GM11168 (cell line): ENCODE measurements at regions not wholly inside any gene's neighbourhood (a gene's known extent, or its start where the extent isn't known, plus 50 kb on each side); places are given as distances from the start of the nearest gene placed in this dataset.
"Not testable (repeated sequence)": the region's sequence is repeated elsewhere in the genome, so short reads cannot be mapped to it uniquely, and the experiment has no call there.

ENCODE experiments used
- in situ Hi-C: fragments of 300-500 bp; cut with MboI; formaldehyde crosslinking; loops from one replicate; pipeline ENCODE4 v1.12.0; 2022; ENCODE audit warnings: low sequenced_read_pairs; ENCODE audit not compliant: unreplicated experiment

DNA sequence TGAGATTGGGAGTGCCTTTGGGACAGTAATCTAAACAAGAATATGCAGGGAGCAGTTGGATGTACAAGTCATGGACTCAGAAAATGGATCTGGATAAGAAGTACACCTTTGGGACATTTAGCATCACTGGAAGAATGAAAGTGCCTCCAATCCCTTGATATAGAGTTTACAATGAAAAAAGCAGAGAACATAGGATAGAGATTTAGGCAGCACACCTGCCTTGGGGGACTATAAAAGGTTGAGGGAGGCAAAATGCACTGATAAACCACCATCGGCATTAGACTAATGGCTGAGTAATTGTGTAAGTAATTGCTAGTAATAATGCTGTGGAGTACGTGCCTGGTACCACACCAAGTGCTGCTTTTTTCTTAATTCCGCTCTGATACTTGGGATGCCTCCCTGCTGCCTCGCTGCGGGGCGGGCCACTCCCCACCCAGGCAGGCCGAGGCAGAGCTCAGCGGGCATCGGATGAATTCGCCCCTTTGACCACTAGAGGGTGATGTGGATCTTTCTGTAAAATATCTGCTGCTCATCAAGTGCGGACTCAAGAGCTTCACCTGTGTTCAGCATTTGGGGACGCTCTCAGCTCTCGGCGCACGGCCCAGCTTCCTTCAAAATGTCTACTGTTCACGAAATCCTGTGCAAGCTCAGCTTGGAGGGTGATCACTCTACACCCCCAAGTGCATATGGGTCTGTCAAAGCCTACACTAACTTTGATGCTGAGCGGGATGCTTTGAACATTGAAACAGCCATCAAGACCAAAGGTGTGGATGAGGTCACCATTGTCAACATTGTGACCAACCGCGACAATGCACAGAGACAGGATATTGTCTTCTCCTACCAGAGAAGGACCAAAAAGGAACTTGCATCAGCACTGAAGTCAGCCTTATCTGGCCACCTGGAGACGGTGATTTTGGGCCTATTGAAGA is 99.9 kb downstream of the ANKRD18B start:
- in situ Hi-C loops = loop anchor here (5.0 kb wide), 1 partner anchor 98 kb away; no protein-coding TSS in a partner anchor

DNA sequence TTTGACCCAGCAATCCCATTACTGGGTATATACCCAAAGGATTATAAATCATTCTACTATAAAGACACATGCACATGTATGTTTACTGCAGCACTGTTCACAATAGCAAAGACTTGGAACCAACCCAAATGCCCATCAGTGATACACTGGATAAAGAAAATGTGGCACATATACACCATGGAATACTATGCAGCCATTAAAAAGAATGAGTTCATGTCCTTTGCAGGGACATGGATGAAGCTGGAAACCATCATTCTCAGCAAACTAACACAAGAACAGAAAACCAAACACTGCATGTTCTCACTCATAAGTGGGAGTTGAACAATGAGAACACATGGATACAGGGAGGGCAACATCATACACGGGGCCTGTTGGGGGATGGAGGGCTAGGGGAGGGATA is 104.3 kb downstream of the ANKRD18B start:
- in situ Hi-C loops = not testable (repeated sequence)

DNA sequence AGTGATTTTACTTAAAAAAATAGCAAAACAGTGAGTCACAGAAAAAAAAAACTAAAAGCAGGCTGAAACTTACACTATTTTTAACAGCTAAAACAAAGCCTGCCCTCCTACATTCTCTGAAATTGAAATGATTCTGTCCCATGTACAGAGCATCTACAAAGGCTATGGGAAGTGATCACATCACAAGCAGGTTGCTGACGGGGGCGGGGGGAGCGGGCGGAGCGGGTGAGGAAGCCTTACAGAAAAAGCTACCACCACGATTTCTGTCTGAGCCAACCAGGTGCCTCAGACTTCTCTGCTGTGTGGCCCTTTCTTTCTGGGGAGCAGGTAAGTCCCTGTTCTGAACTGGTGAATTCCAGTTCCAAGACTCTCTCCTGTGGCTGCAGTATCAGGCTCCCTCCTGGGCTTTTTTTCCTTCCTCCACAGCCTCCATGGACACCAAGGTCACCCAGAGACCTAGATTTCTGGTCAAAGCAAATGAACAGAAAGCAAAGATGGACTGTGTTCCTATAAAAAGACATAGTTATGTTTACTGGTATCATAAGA is 104.9 kb downstream of the ANKRD18B start:
- in situ Hi-C loops = no loop called here

DNA sequence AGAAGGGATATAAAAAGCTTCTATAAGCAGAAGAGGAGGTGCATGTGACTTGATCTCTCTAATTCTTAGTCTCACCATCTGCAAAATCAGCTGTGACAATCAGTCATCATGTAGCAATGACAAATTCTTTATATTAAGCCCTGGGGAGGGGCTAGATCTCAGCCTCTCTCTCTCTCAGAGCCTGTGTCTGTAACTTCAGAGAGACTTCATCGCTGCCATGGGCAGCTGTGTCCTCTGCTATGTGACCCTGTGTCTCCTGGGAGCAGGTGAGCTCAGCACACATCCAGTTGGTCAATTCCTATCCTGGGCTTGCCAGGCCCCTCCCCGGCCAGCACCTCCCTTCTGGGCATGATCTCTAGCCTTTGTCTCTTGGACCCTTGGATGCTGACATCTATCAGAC is 109.6 kb downstream of the ANKRD18B start:
- in situ Hi-C loops = no loop called here

DNA sequence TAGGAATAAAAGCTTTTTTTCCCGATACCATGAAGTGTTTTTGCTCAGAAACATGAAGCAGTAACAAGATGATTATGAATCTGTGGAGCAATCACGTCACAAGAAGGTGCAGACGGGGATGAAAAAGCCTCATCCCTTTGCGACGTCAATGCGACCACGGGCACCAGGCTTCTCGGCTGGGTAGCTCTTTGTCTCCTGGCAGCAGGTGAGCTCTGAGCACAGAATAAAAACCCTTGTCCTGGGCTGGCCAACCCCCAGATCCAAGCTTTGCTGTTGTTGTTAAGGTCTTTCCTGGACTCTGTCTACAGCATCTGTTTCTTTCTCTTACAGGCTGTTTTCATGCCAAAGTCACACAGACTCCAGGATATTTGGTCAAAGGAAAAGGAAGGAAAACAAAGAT is 113.8 kb downstream of the ANKRD18B start:
- in situ Hi-C loops = no loop called here

DNA sequence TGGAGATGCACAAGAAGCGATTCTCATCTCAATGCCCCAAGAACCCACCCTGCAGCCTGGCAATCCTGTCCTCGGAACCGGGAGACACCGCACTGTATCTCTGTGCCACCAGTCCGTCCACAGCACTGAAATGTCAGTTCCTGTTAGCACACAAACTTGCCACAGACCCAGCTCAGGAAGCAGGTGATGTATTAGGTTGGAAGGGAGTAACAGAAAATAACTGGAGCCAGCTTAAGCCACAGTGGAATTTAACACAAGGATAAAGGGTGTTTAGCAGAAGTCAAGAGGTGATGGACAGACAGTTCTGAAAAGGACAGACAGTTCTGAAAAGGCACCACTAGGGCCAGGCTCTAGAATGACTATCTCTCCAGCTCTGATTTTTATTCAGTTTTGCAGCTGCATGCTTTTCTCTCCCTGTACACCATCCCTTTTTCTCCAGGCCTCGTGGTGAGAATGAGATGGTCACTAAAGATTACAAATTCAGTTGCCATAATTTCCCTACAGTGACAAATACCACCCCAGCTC is 114.4 kb downstream of the ANKRD18B start:
- in situ Hi-C loops = no loop called here

DNA sequence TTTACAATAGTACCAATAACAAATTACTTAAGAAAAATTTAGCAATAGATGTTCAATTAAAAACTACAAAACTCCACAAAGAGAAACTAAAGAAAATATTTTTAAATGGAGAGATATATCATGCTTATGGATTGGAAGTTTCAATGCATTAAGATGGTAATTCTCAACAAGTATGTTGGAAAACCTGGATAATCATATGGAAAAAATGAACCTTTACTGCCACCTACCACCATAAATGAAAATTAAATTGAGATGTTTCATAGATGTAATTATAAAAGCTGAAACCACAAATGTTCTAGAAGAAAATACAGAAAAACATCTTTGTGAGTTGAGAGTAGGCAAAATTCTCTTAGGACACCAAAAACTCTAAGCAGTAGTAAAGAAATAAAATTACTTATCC is 121.7 kb downstream of the ANKRD18B start:
- in situ Hi-C loops = no loop called here

DNA sequence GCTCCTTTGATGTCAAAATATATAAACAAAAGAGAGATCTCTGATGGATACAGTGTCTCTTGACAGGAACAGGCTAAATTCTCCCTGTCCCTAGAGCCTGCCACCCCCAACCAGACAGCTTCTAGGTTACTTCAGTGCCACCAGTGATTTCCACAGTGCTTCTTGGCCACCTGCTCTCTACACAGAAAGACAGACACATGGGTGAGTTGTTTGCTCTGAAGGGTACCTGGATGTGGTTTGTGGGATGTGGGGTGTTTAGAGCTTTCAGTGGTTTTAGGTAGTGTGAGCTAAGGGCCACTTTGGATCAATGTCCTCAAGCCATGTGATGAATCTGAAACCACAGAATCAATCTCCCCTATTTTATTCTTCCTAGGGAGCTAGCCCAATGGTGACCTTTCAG is 125.4 kb downstream of the ANKRD18B start:
- in situ Hi-C loops = no loop called here

DNA sequence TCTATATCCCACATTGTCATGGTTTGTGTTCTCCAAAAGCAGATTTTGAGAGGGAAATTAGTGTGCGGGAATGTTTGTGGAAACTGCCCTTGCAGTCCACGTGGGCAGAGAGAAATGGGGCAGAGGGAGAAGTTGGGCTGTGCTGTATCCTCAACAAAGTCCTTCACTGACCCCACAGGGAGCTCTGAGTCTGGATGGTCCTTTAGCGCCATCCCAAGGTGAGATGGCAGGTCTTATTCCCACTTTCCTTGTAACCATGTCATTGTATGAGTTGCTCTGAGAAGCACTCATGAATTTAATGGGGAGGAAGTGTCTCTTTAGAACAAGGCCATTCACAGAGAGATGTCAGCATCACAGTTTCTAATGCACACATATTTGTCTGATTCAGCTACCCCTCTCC is 127.1 kb downstream of the ANKRD18B start:
- in situ Hi-C loops = no loop called here

DNA sequence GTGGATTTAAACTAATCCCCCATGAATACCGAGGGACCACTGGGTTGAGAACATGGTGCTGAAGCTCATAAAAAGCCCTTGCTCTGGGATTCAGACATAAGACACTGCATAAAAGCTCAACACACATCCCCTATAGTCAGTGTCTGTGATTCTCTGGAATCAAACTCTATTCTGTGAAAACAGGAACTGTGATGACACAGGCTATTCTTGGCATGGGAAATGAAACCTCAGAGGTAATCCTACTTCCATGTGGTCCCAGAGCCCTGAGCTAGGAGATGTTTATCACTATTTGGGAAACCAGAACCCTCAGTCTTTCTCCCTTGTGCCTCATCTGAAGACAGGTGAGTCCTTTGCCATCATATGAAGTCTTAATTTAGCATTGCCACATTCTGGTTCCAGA is 135.4 kb upstream of the PRSS3 start:
- in situ Hi-C loops = no loop called here

DNA sequence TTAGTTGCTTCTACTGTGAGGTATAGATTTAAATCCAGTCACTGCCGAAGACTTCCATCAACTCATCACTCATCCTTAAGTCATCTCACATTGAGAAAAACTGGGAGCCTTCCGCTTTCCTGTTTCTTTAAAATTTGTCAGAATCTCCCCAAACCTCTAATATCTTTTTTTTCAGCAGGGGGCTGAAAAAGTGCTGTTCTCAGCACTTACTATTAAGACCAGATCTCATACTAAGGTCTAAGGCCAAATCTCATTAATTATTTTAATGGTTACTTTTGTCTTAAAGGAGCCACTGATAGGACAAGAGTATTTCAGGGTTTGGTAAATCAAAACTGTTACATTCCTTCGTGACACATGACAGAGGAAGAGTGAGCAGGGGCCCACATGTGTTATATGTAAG is 134.6 kb upstream of the PRSS3 start:
- in situ Hi-C loops = no loop called here

DNA sequence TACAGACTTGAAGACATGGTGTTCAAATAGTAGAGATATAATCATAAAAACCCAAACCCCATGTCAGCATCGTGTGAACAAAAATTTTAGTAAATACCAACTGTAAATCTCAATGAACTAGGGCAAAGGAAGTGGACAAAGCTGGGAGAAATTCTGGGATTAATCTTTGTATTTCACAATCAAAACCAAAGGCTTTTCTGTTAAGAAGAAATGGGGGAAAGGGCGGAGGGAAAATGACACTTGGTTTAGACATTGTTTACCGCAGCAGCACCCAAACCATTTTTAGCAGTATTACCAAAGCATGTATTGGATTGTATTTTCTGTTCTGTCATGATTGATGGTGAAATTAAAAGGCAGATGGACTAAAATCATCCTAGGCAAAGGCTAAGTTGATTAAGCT is 134.2 kb upstream of the PRSS3 start:
- in situ Hi-C loops = no loop called here

DNA sequence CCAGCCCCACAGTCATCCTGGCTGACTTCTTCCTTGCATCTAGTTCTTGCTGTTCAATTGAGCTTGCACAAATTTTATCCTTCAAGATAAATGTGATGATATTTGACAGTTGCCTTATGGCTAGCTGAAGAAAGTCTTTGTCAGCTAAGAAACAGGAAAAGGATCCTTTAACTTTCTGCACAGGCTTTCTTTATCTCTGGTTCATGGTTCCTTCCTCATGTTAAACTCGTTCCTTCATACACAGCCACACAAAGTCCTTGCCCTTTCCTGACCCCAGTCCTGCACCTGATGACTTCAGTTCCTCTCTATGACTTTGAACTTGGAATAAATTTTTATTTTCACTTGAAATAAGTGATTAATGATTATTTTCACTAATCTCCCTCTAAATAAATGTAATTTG is 132.5 kb upstream of the PRSS3 start:
- in situ Hi-C loops = no loop called here

DNA sequence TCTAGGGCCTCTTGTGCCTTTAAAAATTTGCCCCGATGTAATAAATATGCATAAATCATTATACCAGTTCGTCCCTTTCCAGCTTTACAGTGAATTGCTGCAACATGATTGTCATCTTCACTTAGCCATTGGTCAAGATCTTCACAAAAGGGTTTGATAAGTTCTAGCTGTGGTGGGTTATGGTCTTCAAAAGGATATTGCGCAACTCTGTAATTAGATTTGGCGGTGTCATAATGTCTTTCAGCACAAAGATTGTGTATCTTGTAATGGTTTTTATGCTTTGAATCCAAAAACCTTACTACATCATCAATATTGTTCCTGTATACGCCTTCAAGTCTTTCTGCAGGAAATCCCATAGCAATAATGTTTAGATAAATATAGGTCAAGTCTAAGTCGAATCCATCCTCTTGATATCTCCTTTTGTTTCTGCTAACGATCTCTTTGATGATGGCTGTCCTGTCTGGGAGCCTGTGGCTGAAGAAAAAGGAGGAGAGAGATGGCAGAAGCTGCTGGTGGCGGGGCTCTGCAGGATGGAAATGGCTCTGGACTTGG is 119.1 kb upstream of the PRSS3 start:
- in situ Hi-C loops = not testable (repeated sequence)

DNA sequence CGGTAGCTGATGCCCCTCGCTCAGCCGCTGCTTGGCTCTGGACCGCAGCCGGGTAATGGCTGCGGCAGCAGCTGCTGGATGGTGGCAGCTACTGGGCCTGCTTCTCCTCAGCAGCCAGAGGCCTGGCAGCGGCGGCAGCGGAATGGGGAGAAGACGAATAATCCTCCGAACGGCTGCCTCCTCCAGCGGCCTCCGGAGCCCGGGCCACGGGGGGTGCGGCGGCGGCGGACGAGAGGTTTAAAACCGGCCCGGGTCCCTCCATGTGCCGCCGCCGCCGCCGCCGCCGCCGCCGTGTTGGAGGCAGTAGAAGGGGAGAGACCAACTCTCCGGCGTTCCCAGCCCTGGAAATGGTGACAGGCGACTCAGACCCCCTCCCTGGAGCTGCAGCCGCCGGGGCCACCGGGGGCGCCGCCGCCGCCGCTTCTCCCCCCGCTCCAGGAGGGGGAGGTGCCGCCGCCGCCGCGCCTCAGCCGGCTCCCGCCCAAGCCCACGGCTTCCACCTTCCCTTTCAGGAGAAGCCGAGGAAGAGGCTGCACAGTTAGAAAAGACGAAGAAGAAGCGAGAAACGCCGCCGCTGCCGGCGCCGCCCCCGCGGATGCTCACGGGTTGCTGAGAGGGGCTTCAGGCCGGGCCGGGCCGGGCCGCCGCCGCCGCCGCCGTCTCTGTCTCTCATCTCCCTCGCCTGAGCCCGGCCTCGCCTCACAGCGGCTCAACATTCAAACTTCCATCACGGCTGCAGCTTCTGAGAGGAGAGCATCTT is 118.4 kb upstream of the PRSS3 start:
- in situ Hi-C loops = no loop called here

DNA sequence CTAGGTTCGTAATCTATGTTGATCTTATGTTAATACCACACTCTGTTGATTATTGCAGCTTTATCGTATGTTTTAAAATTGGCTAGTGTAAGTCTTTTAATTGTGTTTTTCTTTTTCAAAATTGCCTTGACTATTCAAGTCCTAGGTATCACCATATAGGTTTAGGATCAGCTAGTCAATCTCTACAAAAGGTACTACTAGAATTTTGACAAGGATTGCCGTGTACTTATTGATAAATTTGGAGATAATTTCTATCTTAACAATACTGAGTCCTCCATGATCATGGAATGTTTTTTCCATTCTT is 117.9 kb upstream of the PRSS3 start:
- in situ Hi-C loops = no loop called here

DNA sequence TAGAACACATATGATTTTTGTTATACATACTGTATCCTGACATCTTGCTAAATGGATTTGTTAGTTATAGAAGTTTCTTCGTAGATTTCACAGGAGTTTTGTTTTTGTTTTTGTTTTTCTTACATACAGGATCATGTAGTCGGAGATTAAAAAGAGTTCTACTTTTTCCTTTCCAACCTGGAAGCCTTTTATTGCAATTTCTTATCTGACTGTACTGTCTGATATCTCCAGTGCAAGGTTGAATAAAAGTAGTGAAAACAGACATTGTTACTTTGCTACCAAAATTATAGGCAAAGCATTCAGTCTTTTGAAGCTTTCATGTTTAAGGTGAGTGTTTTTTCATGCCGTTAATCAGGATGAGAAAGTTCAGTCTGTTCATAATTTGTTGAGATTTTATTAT is 117.4 kb upstream of the PRSS3 start:
- in situ Hi-C loops = no loop called here

DNA sequence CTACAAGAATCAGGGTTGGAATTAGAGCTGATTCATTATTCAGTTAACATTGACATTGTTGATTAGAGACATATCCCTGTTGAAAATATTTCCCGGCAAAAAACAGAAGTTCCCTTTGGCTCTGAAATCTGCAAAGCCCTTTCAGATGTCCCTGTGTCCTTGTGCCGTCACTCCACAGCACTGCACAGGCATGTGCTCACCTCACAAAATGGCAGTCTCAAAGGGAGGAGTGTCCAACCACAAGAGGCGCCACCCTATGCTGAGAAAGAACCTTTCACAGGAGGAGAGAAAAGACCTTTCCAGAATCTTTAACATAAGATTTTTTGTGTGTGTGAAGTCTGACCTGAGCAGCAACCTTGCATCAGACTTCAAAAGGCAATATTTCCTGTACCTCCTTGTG is 112.8 kb upstream of the PRSS3 start:
- in situ Hi-C loops = no loop called here

DNA sequence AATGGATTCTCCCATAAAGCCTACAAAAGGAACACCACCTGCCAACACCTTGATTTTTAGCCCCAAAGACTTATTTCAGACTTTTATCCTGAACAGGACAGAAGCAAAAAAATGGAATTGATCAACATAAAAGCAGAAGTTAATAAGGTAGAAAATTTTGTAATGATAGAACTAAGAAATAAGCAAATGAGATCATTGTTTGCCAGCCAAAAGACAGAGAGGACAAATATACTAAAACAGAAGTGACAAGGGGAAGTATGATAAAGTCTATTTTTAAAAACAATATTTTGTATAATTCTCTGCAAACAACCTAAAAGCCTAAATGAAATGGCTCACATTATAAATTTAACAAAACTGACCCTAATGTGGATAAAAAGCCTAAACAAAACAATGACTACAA is 110.5 kb upstream of the PRSS3 start:
- in situ Hi-C loops = no loop called here

DNA sequence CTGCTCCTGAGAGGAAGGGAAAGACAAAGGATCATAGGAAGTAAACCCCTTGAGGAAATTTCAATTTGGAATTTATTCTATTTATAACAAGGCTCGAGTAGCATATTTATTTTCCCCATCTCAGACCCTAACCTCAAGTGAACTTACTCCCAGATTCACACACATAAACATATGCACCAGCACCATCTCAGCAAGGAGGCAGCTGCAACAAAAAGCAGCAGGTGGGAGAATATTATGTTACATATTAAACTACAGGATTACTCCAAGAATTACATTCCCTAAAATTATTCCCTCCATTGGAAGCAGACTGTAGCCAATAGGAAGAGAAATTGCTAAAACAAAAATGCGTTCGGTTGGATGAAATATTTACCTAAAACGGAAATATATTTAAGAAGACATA is 108.4 kb upstream of the PRSS3 start:
- in situ Hi-C loops = no loop called here

DNA sequence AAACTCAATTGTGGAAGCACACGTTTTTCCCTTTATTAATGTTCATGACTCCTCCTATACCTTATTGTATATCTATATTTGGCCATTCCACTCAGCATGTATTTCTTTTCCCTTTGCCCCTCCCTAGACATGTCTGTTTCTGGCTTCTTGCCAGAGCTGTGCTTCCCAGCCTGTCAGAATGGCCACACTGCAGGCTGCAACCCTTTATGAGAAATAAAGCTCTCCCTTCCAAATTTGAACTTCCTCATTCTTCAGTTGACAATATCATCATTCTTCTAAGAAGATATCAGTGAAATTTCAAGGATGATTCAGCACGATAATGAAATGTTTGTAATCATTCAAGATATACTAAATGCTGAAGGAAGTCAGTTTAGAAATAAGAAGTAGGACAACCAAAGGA is 107.6 kb upstream of the PRSS3 start:
- in situ Hi-C loops = no loop called here
